ENCODE measurements at regions not wholly inside any gene's neighbourhood (a gene's known extent, or its start where the extent isn't known, plus 50 kb on each side); places are given as distances from the start of the nearest gene placed in this dataset.

DNA sequence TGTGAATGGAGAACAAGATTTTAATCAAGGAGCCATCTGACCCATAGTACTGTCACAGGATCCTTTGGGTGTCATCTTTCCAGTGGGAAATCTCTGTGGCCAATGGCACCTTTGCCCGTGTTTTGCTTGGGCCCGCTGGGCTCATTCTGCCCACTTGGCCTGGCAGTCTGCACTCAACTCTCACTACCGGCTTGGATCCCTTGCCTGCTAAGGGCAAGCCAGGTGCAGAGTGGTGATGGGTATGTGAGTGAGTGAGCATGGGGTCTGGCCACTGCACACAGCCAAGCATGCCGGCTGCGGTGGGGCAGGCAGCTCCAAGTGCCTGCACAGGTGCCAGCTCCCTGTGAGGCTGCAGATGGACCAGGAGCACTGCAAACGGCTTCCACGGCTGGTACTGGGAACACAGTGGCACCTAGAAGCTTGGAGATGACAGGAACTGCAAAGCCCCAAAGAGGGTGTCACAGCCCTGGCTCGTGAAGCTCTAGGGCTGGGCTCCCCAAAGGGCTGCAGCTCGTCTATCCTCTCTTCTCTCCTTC is 454.5 kb downstream of the TMA16 start:
- no peak for DNase-seq (ENCODE audit: low read depth in 4 of 4, low spot score in 3 of 4)

DNA sequence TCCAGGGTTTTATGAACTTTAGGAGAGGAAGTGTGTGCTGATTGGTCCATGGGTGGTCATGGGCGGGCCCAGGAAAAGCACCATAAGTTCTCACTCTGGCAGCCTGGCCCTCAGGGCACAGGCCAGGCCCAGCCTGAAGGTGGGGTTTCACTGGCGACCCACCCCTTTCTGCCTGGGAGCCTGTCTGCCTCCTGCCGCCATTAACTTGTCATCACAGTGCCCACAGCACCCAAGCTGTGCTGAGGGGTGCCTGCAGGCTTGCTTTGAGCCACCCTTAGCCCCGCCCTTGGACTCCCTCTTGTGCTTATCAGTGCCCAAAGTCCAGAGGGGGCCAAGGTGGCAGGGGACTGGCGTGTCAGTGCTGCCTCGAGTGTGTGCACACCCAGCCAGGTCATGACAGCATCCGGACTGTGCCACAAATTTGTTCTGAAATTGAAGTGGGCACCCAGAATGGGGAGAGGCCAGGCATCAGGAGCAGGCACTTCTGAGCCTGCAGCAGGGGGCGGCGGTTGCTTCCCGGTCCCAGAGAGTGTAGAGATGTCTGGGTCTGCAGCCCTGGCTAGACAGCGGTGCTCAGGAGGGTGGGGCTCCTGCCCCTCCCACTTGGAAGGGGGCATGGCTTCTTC is 455.6 kb downstream of the TMA16 start:
- DNase-seq (ENCODE audit: low read depth in 4 of 4, low spot score in 3 of 4): no peak

- no peak for DNase-seq (ENCODE audit: low read depth in 4 of 4, low spot score in 3 of 4)
Measured at GRCh38 chr4:163955288-163955687, 460.8 kb downstream of the TMA16 start.

- DNase-seq (ENCODE audit: low read depth in 4 of 4, low spot score in 3 of 4): no peak
Measured at GRCh38 chr4:163958751-163959150, 464.3 kb downstream of the TMA16 start.

DNA sequence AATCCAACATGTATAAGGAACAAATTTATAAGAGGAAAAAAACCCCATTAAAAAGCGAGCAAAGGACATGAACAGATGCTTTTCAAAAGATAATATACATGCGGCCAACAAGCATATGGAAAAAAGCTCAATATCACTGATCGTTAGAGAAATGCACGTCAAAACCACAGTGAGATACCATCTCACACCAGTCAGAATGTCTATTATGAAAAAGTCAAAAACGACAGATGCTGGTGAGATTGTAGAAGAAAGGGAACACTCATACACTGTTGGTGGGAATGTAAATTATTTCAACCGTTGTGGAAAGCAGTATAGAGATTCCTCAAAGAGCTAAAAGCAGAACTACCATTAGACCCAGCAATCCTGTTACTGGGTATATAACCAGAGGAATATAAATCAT is 465.4 kb downstream of the TMA16 start:
- no peak for DNase-seq (ENCODE audit: low read depth in 4 of 4, low spot score in 3 of 4)

DNA sequence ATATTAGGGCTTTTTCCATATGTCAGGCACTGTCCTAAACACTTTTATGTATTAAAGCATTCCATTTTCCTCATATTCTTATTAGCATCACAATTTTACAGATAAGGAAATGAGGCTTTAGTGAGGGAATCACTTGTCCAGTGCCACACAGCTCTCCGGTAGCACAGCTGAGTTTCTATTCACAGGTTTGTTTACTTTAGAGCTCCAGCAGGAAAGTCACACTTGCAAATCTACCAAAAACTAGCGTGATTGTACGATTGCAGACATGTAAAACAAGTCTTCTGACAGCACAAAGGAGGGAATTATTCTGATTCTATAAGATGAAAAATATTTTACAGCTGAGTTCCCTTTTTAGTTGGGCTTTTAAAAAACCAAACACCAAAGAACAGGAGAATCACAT is 472.1 kb downstream of the TMA16 start:
- no peak for DNase-seq (ENCODE audit: low read depth in 4 of 4, low spot score in 3 of 4)

GRCh38 chr4:163967263-163967662 is 472.8 kb downstream of the TMA16 start:
- DNase-seq (ENCODE audit: low read depth in 4 of 4, low spot score in 3 of 4): no peak

- no peak for DNase-seq (ENCODE audit: low read depth in 4 of 4, low spot score in 3 of 4)
Measured at GRCh38 chr4:163967710-163968109, 473.2 kb downstream of the TMA16 start.

GRCh38 chr4:163969291-163969690 is 474.8 kb downstream of the TMA16 start:
- no peak for DNase-seq (ENCODE audit: low read depth in 4 of 4, low spot score in 3 of 4)

DNA sequence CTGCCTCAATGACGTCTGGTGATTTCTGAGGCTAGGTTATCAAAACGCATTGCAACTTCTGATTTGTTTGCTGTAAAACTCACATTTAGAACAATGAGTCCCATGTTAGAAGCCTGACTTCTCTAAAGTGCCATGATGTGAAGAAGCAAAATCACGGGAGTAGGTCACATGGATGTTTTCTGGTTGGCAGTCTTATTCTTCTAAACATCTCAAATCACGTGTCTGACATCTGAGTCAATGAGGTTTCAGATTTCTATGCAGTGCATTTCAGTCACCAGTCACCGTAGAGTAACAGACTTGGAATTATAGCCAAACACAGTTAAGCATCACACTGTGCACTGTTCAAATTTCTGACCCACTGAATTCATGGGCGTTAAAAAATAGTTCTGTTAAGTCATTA is 482.1 kb downstream of the TMA16 start:
- no peak for DNase-seq (ENCODE audit: low read depth in 4 of 4, low spot score in 3 of 4)

- no peak for DNase-seq (ENCODE audit: low read depth in 4 of 4, low spot score in 3 of 4)
Measured at GRCh38 chr4:163988391-163988790, 493.9 kb downstream of the TMA16 start.

DNA sequence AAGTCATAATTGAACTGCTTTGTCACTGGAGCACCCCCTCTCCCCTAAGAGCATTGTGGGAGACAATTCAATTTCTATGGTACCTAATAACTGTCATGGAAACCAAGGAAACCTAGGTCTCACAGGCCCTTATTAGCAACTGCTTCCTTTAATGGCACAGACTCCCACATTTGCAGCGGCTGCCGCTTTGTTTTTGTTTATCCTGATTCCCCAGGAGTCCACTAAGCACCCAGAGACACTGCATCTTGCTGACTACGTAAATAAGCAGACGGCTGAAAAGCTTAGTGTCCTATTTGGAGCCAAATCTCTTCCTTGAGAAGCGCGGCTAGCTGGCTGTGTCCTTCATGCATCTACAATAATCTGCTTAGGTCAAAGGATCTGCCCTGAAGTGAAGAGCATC is 494.4 kb downstream of the TMA16 start:
- DNase-seq (ENCODE audit: low read depth in 4 of 4, low spot score in 3 of 4): no peak

GRCh38 chr4:163991298-163991865 is 496.9 kb downstream of the TMA16 start:
- no peak for DNase-seq (ENCODE audit: low read depth in 4 of 4, low spot score in 3 of 4)

- no peak for DNase-seq (ENCODE audit: low read depth in 4 of 4, low spot score in 3 of 4)
Measured at GRCh38 chr4:164009435-164009834, 514.9 kb downstream of the TMA16 start.

DNA sequence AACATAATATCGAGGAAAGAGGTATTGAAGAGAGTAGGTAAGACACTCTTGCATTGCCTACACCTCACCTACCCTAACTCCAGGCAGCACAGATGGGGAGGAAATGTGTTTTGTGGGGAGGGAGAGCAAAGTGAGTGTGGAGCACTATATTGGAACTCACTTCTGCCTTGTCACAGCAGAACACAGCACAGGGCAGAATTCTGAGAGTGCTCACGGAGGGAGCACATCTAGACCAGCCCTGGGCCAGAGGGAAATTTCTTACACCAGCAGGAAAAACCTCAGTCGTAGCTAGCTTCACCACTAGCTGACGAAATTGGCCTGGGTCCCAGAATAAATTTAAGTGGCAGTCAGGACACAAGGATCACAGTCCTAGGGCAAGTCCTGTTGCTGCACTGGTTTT is 517.3 kb downstream of the TMA16 start:
- no peak for DNase-seq (ENCODE audit: low read depth in 4 of 4, low spot score in 3 of 4)

- DNase-seq (ENCODE audit: low read depth in 4 of 4, low spot score in 3 of 4): peak in 2 of 4 donors; percentile 6 to 8
Measured at GRCh38 chr4:164012396-164013027, 518.0 kb downstream of the TMA16 start.

DNA sequence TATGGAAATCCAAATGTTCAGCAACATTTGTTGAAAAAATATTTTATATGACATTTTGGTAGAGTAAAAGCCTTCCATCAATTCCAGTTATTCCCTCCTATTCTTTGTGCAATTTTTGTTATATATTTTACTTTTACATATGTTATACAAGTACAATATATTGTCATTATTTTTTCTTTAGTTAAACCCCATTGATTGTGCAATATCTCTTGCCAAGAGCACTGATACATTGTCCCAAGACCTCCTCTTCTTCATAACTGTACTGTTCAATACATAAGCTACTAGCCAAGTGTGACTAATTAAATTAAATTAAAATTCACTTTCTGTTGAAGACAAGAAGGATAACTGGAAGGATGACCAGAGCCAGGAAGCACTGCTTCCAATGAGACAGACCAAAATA is 527.5 kb downstream of the TMA16 start:
- no peak for DNase-seq (ENCODE audit: low read depth in 4 of 4, low spot score in 3 of 4)

GRCh38 chr4:164023214-164023613 is 528.7 kb downstream of the TMA16 start:
- DNase-seq (ENCODE audit: low read depth in 4 of 4, low spot score in 3 of 4): no peak

GRCh38 chr4:164027805-164028204 is 533.3 kb downstream of the TMA16 start:
- DNase-seq (ENCODE audit: low read depth in 4 of 4, low spot score in 3 of 4): no peak

DNA sequence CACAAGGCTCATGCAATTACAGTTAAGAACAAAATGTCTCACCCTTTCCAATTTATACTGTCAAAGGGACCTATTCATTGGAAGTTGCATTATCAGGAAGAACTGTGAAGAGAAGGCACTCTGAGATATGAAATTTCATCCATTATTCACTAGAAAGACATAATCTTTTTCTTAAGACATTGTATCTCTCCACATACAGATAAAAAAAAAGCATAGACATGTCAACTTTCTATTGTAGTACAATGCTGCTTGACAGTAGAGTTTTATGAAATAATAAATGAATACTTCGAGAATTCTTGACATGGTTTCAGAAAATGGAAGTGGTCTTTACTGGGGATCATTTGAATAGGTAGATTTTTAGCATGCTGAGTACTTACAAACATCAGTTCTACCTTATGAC is 545.0 kb downstream of the TMA16 start:
- no peak for DNase-seq (ENCODE audit: low read depth in 4 of 4, low spot score in 3 of 4)

GRCh38 chr4:164056426-164057142 is 562.1 kb downstream of the TMA16 start:
- no peak for DNase-seq (ENCODE audit: low read depth in 4 of 4, low spot score in 3 of 4)

Data from left renal pelvis (tissue), 4 donors.